Bone marrow (tissue), 2 donors: ENCODE measurements at regions not wholly inside any gene's neighbourhood (a gene's known extent, or its start where the extent isn't known, plus 50 kb on each side); places are given as distances from the start of the nearest gene placed in this dataset.

Source experiments
- DNase-seq, 2 donors: peaks; one replicate each; lab custom pipeline; 2025; lab: John Stamatoyannopoulos, UW

GRCh38 chr4:133741766-133742165, 459.8 kb downstream of the PABPC4L start:
- DNase-seq = no peak

- no peak for DNase-seq
Observed at GRCh38 chr4:133720001-133720400, 481.6 kb downstream of the PABPC4L start.

- no peak for DNase-seq
Observed at GRCh38 chr4:133719098-133719497, 482.5 kb downstream of the PABPC4L start.

GRCh38 chr4:133714211-133714610, 487.4 kb downstream of the PABPC4L start:
- DNase-seq = no peak

- no peak for DNase-seq
Observed at GRCh38 chr4:133713340-133713739, 488.2 kb downstream of the PABPC4L start.

GRCh38 chr4:133711817-133712216, 489.8 kb downstream of the PABPC4L start:
- no peak for DNase-seq

- DNase-seq = no peak
Observed at GRCh38 chr4:133694416-133694815, 507.2 kb downstream of the PABPC4L start.

- no peak for DNase-seq
Observed at GRCh38 chr4:133683967-133684366, 517.6 kb downstream of the PABPC4L start.

- DNase-seq = no peak
Observed at GRCh38 chr4:133668061-133668851, 519.2 kb downstream of the PCDH10 start.

- no peak for DNase-seq
Observed at GRCh38 chr4:133647206-133647605, 498.1 kb downstream of the PCDH10 start.

- DNase-seq = no peak
Observed at GRCh38 chr4:133641191-133641590, 492.1 kb downstream of the PCDH10 start.

GRCh38 chr4:133638751-133639150, 489.7 kb downstream of the PCDH10 start:
- no peak for DNase-seq

- no peak for DNase-seq
Observed at GRCh38 chr4:133637161-133637560, 488.1 kb downstream of the PCDH10 start.

- DNase-seq = peak in 1 of 2 donors; percentile 2
Observed at GRCh38 chr4:133624744-133625143, 475.6 kb downstream of the PCDH10 start.

- DNase-seq = no peak
Observed at GRCh38 chr4:133623847-133624246, 474.8 kb downstream of the PCDH10 start.

- no peak for DNase-seq
Observed at GRCh38 chr4:133621628-133622027, 472.5 kb downstream of the PCDH10 start.

- no peak for DNase-seq
Observed at GRCh38 chr4:133620555-133620954, 471.5 kb downstream of the PCDH10 start.

GRCh38 chr4:133618963-133619362, 469.9 kb downstream of the PCDH10 start:
- DNase-seq = no peak

GRCh38 chr4:133600008-133600407, 450.9 kb downstream of the PCDH10 start:
- no peak for DNase-seq

- DNase-seq = no peak
Observed at GRCh38 chr4:133598779-133599178, 449.7 kb downstream of the PCDH10 start.

GRCh38 chr4:133597251-133597650, 448.2 kb downstream of the PCDH10 start:
- no peak for DNase-seq

- DNase-seq = no peak
Observed at GRCh38 chr4:133596459-133596858, 447.4 kb downstream of the PCDH10 start.

GRCh38 chr4:133594390-133595207, 445.5 kb downstream of the PCDH10 start:
- DNase-seq = no peak
